Left lung (tissue), 4 donors: ENCODE measurements at regions not wholly inside any gene's neighbourhood (a gene's known extent, or its start where the extent isn't known, plus 50 kb on each side); places are given as distances from the start of the nearest gene placed in this dataset.
A peak's percentile ranks its signal among the peaks of the same experiment; 100 is the strongest.

Source experiments
- ATAC-seq: fragments of 200-7000 bp; cut with Tn5 transposase; one replicate; pipeline ENCODE4 v1.9.1; 2020; ENCODE audit warnings: moderate library complexity
- DNase-seq, 4 donors: peaks; one replicate each; pipeline ENCODE4 v3.0.0-alpha.2; 2013 to 2020
- H3K27ac ChIP-seq, 2 donors: fragments of 200-600 bp; sonication (generic) in 1 of 2; one replicate each; pipeline versions ENCODE4 v1.5.0 to v1.8.0; 2020 to 2021
- H3K27me3 ChIP-seq, 2 donors: fragments of 200-600 bp; sonication (generic) in 1 of 2; one replicate each; pipeline versions ENCODE4 v1.5.0 to v1.8.0; 2020 to 2021
- H3K36me3 ChIP-seq, 2 donors: fragments of 200-600 bp; sonication (generic) in 1 of 2; one replicate each; pipeline versions ENCODE4 v1.5.0 to v1.8.0; 2020 to 2021
- H3K4me1 ChIP-seq, 2 donors: fragments of 200-600 bp; one replicate each; pipeline ENCODE4 v1.8.0; 2021
- H3K4me3 ChIP-seq, 2 donors: fragments of 200-600 bp; sonication (generic) in 1 of 2; one replicate each; pipeline versions ENCODE4 v1.5.0 to v1.8.0; 2020 to 2021; ENCODE audit warnings: mild to moderate bottlenecking in 1 of 2
- H3K9me3 ChIP-seq, 2 donors: fragments of 200-600 bp; sonication (generic) in 1 of 2; one replicate each; pipeline versions ENCODE4 v1.5.0 to v1.8.0; 2020 to 2021
- CTCF ChIP-seq, 2 donors: fragments of 200-600 bp; sonication (generic) in 1 of 2; IDR thresholded peaks; one replicate each; pipeline versions ENCODE4 v1.5.0 to v1.8.0; 2021; ENCODE audit warnings: antibody characterized with exemption in 2 of 2
- intact Hi-C, 2 donors: fragments of 100-400 bp; cut with DNase I; formaldehyde crosslinking; loops; one replicate each; pipeline versions ENCODE4 v1.11.2 to v1.14.2; 2022
- donor health status: DM: no; HTN: yes; CAD: no.
- donor health status: DM: no; HTN: no; CAD: no.

GRCh38 chr17:5759501-5759925, 175.2 kb upstream of the NLRP1 start:
- Histone ChIP-seq H3K9me3 (no peaks in the 10 kb centered on the region), H3K27me3 (peaks cover 0 to 75% of the 10 kb centered on the region in 2 donors), H3K4me3 (no peak overlapping the region), H3K4me1 (no peaks in the 10 kb centered on the region), H3K36me3 (no peaks in the 10 kb centered on the region), H3K27ac (no peak overlapping the region)
- ATAC-seq (no peak), DNase-seq (no peak)
- TF ChIP-seq CTCF (IDR thresholded peaks at IDR 0.05) = no peak
- intact Hi-C loops = no loop called here

GRCh38 chr17:5762191-5762590, 177.9 kb upstream of the NLRP1 start:
- no peaks in the 10 kb centered on the region for H3K36me3 ChIP-seq
- no peaks in the 10 kb centered on the region for H3K4me1 ChIP-seq
- DNase-seq (no peak), ATAC-seq (no peak)
- peaks cover 0 to 82% of the 10 kb centered on the region in 2 donors for H3K27me3 ChIP-seq
- intact Hi-C loops = no loop called here
- no peak overlapping the region for H3K27ac ChIP-seq
- no peak for TF ChIP-seq CTCF (IDR thresholded peaks at IDR 0.05)
- no peaks in the 10 kb centered on the region for H3K9me3 ChIP-seq
- H3K4me3 ChIP-seq = no peak overlapping the region

- TF ChIP-seq CTCF (IDR thresholded peaks at IDR 0.05) = no peak
- Histone ChIP-seq H3K36me3 (no peaks in the 10 kb centered on the region), H3K4me1 (no peaks in the 10 kb centered on the region), H3K27ac (no peak overlapping the region), H3K4me3 (no peak overlapping the region), H3K27me3 (peaks cover 0 to 84% of the 10 kb centered on the region in 2 donors), H3K9me3 (no peaks in the 10 kb centered on the region)
- intact Hi-C loops = no loop called here
- DNase-seq = no peak
- ATAC-seq = no peak
These were observed 179.4 kb upstream of the NLRP1 start for GRCh38 chr17:5763595-5764306.

- ATAC-seq (no peak), DNase-seq (peak in 2 of 4 donors; percentile 26 to 38)
- peaks cover 0 to 83% of the 10 kb centered on the region in 2 donors for H3K27me3 ChIP-seq
- no peak for TF ChIP-seq CTCF (IDR thresholded peaks at IDR 0.05)
- no peak overlapping the region for H3K4me3 ChIP-seq
- intact Hi-C loops = no loop called here
- H3K9me3 ChIP-seq = no peaks in the 10 kb centered on the region
- H3K36me3 ChIP-seq = no peaks in the 10 kb centered on the region
- H3K4me1 ChIP-seq = no peaks in the 10 kb centered on the region
- H3K27ac ChIP-seq = no peak overlapping the region
These were observed 185.5 kb upstream of the NLRP1 start for GRCh38 chr17:5769593-5770354.
